OCI-M2 (cell line): ENCODE measurements at regions not wholly inside any gene's neighbourhood (a gene's known extent, or its start where the extent isn't known, plus 50 kb on each side); places are given as distances from the start of the nearest gene placed in this dataset.

Source experiments
- DNase-seq: peaks from one replicate; lab custom pipeline; 2025; ENCODE audit not compliant: unreplicated experiment; lab: John Stamatoyannopoulos, UW

DNA sequence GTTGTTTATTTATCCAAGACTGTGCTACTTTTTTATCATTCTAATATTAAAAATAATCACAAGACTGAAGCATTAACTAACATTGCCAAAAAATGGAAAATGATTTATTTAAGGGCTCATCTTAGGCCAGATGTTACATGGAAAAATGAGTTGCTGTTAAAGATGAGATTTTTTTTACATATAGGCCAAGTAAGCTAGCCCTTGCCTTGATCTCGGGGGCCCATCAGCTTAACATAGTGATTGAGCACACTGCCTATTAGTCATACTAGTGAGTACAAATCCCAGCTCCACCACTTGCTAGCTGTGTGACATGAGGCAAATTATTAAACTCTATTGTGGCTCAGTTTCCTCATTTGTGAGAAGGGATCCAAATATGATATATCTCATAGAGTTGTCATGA, 275.9 kb upstream of the SNX7 start:
- no peak for DNase-seq

DNA sequence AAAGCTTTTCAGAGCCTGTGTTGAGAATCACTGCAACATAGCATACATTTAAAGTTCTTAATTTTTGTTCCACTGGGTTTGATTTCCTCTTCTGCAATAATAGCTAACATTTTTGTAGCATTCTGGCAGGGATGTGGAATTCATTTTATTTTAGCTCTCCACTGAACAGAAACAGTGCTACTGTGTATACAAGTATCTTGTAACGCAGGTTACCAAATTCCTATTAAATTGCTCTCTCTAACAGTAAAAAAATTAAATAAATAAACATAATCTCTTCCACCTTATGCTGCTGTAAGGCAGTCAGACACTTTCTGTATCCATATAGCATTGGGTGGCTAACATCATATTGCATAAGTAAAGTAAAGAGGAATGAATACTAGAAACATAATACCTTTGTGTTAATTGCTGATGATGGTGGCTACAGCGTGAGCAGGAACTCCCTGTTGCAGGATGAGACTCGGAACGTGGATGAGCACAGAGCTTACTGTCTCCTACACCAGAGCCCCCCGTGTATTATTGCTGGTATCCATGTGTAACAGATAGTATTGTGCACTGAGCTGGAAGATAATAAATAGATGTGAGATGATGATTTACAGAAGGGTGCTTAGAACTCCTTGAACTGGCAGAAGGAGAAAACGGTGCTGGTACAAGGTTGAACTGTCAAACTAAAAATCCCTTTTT, 276.9 kb upstream of the SNX7 start:
- no peak for DNase-seq

DNA sequence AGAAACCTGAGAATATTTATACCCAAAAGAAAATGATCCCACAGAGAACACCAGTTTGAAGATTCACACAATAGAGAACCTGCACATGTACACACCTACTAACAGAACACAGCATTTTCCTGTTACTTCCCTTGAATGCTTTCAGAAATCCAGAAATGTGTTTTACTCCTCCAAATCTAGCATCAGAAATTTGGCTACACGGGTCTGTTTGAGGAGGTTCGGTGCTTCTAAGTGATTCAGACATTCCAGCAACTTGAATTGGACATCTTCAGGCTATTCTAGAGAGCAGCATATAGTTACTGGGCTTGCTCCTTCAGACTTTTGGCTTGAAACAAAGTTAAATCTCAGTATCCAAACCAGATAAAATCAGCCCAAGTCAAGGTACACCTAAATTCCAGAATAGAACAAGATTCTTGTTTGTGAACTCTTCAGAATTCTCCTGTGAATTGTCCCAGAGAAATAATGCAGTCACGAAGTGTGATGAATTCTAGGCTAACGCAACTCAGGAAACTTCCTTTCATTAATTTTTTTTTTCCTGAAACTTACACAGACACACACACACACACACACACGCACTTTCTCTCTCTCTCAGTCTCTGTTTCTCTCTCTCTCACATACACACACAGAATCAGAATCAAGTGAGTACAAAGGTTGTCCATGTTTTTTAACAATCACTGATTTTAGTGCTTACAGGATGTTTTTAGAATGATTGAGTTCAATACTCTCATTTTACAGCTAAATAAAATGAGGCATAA, 278.4 kb upstream of the SNX7 start:
- no peak for DNase-seq

DNA sequence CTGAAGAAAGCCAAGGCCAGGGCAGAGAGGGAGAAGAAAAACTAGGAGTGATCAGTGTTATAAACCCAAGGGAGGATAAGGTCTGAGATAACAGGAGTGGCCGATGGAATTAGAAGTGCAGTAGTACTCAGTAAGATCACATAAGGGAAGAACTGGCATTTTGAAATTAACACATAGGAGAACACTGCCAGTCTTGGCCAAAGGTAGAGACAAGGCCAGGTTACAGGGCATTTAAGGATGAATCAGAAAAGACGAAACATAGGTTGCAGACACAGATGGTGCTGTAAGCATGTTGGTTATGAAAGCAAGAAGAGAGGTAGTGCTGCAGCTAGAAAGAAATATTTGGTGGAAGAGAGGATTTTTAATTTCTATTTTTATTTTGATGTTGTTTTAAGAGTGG, 278.9 kb upstream of the SNX7 start:
- DNase-seq, result no peak

DNA sequence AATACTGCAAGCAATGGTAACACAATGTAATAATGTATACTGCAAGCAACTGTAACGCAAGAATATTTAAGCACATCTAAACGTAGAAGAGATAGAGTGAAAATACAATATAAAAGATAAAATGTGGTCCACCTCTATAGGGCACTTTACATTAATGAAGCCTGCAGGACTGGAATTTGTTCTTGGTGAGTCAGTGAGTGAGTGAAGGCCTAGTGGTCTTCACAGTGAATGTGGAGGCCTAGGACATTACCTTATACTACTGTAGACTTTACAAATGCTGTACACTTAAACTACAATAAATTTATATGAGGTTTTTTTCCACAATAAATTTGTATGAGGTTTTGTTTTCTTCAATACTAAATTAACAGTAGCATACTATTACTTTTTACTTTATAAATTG, 287.4 kb upstream of the SNX7 start:
- no peak for DNase-seq

DNA sequence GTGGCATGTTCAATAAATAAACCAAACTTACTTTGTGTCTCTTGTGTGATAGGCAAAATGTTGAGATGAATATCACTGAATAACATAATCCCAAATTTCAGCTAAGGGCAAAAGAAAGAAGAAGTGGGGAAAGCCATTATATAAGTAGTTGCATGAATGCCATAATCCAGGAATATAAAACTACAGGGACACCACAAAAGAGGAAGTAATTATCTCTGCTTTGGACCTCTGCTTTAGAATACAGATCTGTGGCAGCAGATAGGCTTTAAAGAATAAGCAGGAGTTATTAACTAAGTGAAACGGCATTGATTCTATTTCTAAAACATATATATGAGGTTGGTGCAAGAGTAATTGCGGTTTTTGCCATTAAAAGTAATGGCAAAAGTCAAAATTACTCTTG, 288.5 kb upstream of the SNX7 start:
- no peak for DNase-seq

DNA sequence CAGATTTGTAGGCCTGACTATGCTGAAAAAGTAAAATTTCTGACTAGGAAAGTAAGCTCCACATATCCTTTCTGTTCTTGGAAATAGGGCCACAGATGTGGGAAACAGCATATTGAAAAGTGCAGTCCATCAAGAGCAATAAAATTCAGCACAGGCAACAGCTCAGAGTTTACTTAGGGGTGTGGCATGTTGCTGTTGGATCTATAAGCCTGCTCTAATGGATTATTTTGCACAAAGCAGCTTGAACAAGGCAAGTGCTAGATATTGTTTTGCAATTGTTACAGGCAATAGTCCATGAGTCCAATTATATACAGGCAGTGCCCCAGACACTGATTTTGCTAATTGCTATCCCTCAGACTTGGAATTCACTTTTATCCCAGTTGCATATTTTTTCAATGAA, 289.8 kb upstream of the SNX7 start:
- no peak for DNase-seq

DNA sequence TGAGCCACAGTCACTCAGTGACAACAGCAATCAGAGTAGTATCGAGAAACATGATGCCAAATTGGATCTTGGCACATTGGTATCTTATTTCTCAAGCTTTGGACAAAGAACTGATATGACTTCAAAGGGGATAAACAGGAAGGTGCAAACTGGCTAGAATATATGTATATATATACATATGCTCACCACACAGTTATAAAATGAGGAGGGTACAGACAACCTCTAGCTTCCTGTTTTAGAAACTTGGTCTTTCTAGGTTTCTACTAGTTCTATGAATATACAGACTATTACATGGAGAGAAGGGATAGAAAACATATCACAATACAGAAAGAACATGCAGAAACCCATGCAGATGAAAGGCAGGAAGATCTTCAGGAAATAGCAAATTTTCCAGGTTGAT, 292.1 kb upstream of the SNX7 start:
- no peak for DNase-seq

DNA sequence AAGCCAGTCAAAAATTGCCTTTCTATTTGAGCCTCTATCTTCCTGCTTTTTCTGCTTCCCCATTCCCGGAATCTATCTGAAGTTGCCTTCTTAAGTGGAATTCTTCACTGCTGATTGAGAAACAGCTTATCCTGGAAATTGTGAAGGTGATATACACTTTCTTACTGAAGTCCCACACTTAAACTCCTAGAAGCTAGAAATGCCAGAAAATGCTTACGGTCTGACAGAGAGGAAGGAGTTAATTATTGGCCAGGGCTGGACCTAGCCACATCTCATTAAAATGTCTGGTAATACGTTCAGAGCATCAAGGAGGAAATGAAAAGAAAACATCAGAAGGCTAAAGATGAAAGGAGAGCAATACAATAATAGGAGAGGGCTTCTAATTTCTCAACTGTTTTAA, 292.5 kb upstream of the SNX7 start:
- no peak for DNase-seq

DNA sequence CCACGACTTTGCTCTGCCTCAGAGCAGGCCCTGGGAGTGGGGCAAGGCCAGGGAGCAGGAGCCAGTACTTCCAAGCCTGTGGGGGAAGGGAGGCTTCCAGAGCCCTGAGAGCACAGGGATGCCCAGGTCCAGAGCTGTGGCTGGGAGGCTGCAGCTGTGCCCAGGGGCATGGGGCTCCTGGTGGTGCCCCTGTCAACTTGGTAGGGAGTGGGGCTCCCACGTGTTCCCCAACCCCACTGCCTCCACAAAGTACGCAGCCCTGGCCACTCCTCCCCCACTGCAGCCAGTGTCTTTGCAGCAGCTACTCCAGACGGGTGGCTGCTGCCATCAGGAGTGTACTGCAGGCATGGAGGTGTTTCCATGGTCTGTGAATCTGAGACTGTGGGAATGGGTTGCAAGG, 294.1 kb upstream of the SNX7 start:
- DNase-seq, result no peak

DNA sequence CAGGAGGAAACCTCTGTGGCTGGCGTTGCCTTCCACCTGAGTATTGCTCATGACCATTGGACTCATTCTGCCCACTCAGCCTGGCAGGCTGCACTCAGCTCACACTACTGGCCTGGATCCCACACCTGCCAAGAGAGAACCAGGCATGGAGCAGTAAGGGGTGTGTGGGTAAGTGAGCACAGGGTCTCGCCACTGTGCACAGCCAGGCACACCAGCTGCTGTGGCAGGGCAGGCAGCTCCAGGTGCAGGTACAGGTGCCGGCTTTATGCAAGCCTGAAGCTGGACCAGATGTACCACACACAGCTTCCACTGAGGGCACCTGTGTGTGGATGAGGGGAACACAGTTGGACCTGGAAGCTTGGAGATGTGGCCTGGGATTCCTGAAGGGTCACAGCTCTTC, 295.2 kb upstream of the SNX7 start:
- no peak for DNase-seq

DNA sequence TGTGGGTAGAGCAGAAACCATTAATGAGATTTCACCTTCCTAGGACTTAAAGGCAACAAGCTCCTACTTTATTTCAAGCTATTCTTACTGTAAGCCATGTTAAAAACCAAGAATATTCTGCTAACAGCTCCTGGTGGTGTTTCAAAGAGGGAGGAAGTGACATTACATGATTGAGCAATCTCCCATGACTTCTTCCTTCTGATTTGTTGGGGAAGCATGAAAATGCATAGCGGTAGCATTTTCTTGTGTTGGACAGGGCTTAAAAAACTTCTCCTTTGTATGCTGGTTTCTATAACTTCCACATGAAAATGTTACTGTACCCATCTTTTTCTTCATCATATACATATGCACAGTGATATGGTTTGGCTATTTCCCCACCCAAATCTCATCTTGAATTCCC, 297.0 kb upstream of the SNX7 start:
- DNase-seq, result no peak

DNA sequence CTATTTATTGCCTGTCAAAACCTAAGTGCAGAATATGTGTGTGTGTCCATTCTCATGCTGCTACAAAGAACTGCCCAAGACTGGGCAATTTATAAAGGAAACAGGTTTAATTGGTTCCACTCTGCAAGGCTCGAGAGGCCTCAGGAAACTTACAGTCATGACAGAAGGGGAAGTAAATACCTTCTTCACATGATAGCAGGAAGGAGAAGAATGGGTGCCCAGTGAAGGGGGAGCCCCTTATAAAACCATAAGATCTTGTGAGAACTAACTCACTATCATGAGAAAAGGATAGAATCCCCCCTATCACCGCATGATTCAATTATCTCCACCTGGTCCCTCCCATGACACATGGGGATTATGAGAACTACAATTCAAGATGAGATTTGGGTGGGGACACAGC, 300.7 kb upstream of the SNX7 start:
- no peak for DNase-seq

DNA sequence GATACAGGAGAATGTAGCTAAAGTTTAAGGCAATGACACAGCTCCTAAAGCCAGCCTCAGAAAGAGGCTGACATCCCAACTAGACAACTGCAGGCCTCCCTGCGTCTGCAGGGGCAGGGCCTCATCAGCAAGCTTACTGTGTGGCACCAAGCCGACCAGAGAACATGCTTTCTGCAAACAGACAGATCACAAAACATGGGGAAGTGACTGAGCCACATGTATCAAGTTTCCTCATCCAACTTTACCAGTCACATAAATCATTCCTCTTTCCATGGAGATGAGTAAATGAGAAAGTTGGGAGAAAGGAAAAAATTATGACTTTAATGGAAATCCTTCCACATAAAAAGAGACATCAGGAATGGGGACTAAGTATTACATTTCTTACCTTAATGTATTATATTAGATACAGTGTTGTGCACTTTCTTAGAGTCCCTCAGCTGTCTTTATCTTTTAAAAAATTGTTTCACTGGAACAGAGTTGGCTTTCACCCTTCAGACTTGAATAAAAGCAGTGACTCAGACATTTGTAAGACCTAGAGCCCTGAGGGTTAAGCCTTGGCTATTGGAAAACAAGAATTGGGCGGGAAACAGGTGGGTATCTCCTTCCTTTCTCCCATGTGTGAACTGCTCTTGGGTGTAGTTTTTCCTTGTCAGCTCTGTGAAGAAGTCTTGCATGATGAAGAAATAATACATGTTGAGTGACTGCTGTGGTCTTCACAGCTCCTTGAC, 305.7 kb upstream of the SNX7 start:
- DNase-seq, result no peak

DNA sequence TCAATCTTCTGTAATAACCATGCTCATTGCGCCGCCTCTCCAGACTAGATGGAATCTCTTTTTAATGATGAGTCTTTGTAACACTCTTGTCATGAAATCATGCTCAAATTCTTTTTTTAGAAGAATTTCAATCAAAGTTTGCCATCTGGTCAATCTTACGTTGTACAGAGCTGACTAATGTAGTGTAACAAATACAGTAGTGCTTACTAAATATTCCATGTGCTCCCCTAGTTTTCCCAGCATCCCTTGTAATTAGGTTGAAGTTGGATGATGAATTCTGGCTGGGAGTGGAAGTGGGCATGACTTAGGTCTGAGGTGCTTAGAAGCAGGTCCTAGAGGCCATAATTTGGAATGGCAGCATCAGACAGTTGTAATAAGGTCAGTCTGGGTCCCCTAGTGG, 309.1 kb upstream of the SNX7 start:
- no peak for DNase-seq

DNA sequence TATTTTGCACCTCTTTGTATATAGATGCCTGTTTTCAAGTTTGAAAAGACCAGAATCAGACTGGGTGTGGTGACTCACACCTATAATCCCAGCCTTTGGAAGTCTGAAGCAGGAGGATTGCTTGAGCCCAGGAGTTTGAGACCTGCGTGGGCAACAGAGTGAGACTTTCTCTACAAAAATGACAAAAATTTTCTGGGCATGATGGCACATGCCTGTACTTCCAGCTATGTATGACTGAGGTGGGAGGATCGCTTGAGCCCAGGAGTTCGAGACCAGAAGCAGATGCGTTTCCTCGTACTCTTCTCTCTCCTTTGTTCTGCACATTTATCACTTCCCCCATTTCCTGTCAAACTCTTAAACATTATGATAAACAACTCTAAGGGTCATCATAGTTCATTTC, 310.0 kb upstream of the SNX7 start:
- no peak for DNase-seq

DNA sequence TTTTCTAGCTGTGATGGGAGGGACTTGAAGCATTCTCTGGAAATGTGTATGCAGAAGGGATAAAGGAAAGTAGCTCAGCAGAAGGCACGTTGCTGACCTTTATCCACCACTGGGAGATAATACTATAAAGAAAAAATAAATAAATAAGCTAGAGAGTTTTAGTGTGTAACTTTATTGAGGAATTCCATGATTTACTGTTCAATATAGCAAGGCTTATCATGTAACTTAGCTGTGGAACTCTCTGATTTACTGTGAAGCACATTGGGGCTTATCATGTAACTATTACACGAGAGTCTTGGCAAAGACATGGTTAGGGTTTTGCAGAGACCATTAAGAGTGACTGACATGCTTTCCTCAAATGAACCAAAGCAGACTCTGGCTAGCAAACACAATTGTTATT, 316.1 kb upstream of the SNX7 start:
- no peak for DNase-seq

DNA sequence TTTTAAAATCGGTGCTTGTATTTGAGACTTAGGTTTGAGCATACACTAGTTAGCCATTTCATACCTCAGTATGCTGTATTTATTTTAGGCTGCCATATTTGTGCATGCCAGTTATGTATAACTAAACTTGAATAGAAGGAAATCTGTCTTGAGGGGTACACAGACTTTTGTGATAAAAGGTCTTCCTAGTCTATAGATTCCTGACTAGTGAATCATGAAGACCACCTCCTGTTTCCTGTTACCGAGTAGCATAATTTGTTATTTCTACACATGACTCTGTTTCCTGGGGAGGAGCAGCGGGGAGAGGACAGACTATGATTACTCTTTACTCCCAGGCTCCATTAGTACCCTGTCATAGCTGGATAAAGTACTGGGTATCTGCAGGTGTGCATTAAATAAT, 316.8 kb upstream of the SNX7 start:
- no peak for DNase-seq

DNA sequence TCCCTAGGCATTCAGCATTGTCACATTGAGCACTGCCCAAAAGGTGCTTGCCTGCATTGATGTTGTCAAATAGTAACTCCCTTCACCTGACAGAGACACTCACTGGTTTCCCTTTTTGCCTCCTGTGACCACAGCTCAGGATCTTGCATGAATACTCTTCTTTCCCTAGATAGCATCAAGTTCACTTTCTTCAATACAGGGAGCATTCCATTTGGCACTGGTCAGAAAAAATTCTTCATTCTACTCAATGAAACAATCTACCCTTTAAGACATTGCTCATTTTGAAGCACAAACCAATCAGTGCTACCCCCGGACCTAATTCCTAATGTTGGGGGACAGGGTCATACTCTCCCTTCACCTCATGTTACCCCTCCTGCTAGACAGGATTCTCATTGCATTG, 319.0 kb upstream of the SNX7 start:
- no peak for DNase-seq

DNA sequence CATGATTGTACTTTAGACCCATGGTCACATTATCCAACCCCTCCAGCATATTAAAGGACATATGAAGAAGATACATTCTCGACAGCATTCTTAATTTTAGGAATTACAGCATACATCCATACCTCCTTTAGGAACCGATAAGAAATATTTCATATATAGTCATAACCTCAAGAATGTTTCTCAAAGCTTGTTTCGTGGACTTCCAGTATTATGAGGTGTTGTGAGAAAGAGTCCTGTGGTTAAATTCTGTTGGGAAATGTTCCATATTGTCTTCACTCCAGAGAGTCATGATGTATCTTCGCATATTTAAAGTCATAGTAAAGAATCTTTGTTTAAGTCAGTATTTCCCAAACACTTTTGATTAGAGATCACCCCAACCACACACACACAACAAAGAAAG, 321.0 kb upstream of the SNX7 start:
- no peak for DNase-seq

DNA sequence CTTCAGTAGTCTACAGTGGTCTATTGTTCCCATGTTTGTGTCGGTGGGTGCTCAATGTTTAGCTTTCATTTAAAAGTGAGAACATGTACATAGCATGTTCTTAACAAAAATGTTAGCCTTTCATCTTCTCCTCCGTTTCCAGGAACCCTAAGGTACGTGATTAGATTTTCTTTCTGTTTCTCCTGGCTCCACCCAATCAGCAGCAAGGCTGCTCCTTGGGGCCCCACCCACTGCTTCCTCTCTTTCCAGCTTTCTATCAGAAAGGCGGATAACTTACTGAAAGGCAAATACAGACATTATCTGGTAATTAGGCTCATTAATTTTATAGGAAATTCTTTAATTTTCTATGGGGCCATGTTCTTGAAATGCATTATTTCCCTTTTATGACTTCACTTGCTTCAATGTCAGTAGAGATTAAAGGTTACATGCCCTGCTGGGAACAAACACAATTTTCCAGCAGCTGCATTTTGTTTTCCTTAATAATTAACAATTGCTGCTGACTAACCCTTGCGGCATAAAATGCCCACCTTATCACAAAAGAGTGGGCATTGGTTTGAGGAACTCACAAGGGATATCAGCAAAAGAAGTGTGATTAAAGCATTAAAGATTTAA, 324.9 kb upstream of the SNX7 start:
- no peak for DNase-seq

DNA sequence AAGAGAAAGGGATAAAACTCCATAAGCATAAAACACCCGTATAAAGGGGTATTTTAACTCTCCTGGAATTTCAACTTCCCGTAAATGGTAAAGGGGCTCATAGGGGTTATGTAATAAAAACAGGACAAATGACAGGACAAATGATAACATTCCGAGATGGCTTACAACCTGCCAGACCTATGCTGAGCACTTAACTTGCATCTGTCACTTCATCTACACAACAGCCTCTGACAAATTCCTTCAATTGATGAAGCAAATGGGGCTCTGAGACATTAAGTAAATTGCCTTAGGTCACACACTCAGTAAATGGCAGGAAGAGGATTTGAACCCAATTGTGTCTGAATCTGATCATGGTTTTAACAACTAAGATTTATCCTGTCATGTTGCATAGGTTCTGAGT, 327.6 kb upstream of the SNX7 start:
- no peak for DNase-seq
